Choroid plexus epithelial cell (primary cell): ENCODE measurements at regions not wholly inside any gene's neighbourhood (a gene's known extent, or its start where the extent isn't known, plus 50 kb on each side); places are given as distances from the start of the nearest gene placed in this dataset.

Experiments
- DNase-seq: peaks from one replicate; pipeline ENCODE4 v3.0.0-alpha.2; 2010; ENCODE audit warnings: low read depth
- H3K4me3 ChIP-seq: 2 replicates; pipeline ENCODE4 v1.5.1; 2011; ENCODE audit warnings: low read depth, mild to moderate bottlenecking, control low read depth, low read length, moderate library complexity
- CTCF ChIP-seq: conservative IDR thresholded peaks from 2 replicates; pipeline ENCODE4 v1.5.1; 2011; ENCODE audit warnings: low read depth, mild to moderate bottlenecking, control low read depth, inconsistent platforms, low read length, moderate library complexity

DNA sequence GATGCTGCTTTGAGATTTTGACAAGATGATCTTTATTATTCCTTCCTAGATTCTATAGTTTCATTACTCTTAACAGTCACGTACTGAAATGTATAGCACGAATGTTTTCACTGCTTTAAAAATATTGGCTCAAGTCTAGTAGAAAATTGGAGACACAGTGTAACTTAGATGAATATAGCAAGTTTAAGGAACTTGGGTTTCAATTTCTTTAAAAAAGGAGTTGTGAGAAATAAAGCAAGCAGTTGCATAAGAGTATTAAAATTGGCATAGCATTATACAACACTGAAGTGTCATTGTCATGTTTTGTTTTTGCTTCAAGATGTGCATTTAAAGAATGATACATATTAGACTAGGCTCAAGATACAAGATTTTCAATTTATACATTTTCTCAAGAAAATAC, 624.8 kb upstream of the NOVA1 start:
- no peak for TF ChIP-seq CTCF

GRCh38 chr14:27223906-27224305, 626.1 kb upstream of the NOVA1 start:
- no peak for DNase-seq
- no peak for TF ChIP-seq CTCF
- H3K4me3 ChIP-seq, result no peak overlapping the region

More for the DNA sequence above, 624.8 kb upstream of the NOVA1 start:
- DNase-seq, result no peak
- no peak overlapping the region for H3K4me3 ChIP-seq

GRCh38 chr14:27228053-27228452, 630.2 kb upstream of the NOVA1 start:
- no peak overlapping the region for H3K4me3 ChIP-seq
- no peak for TF ChIP-seq CTCF
- DNase-seq, result no peak

DNA sequence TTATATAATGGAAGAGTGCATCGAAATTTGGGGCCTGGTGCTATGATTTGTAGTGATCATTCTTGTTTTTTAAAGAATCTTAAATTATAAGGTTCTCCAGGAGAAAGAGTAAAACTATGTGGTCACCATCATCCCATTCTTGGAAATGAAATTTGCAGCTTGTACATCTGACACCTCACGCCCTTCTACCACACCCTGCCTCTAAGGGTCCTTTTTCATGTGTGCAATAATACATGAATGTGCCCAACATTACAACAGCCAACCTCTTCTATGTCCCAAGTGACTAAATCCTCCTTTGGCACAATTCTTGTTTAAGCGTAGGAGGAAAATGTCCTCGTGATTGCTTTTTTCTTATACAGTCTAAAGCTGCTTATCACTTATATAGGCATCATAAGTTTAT, 636.5 kb upstream of the NOVA1 start:
- no peak overlapping the region for H3K4me3 ChIP-seq
- no peak for DNase-seq
- TF ChIP-seq CTCF, result no peak

DNA sequence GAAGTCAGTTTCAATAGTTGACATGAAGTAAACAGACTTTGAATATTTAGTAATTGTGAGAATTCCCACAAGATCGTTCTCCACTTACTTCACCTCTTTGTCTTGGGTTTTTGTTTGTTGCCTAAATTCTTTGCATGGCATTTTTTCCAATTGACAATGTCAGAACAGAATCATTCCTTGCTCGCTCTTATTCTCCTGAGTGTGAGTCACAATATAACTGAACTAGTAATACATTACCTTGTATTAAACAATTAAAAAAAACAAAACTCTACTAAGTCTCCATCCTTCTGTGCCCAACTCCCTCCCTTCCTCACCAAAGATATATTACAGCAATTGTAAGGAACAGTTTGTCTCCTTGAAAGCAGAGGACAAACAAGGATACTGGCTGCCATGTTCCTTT, 638.8 kb upstream of the NOVA1 start:
- DNase-seq, result no peak
- no peak overlapping the region for H3K4me3 ChIP-seq
- TF ChIP-seq CTCF, result no peak

GRCh38 chr14:27242874-27243273, 645.0 kb upstream of the NOVA1 start:
- DNase-seq, result peak; percentile 0
- no peak overlapping the region for H3K4me3 ChIP-seq
- TF ChIP-seq CTCF, result no peak

DNA sequence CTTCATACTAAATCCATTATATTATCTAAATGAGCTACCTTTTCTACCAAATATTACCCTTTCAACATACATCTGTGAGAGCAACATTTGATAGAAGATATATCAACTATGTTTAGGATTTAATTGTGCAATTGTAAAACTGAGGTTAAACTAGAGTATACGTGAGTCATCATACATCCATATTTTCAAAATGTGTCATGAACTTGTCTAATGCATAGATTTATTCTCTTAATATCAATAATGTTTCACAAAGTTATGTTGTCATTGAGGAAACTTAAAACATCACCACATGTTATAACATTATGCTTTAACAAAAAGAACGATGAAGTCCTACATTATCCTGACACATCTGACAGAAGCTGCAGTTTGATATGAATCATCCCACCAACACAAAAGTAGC, 645.5 kb upstream of the NOVA1 start:
- H3K4me3 ChIP-seq, result no peak overlapping the region
- no peak for DNase-seq
- no peak for TF ChIP-seq CTCF
